IPS-18a (cell line): ENCODE measurements at regions not wholly inside any gene's neighbourhood (a gene's known extent, or its start where the extent isn't known, plus 50 kb on each side); places are given as distances from the start of the nearest gene placed in this dataset.

Experiments used
- H3K27ac ChIP-seq: one replicate; pipeline ENCODE4 v1.5.1; 2013; ENCODE audit warnings: low read length
- H3K27me3 ChIP-seq: one replicate; pipeline ENCODE4 v1.6.1; 2013; ENCODE audit warnings: mild to moderate bottlenecking, low read length; ENCODE audit not compliant: control insufficient read depth, insufficient read depth
- H3K36me3 ChIP-seq: one replicate; pipeline ENCODE4 v1.6.1; 2013; ENCODE audit warnings: low read depth, low read length; ENCODE audit not compliant: control insufficient read depth
- H3K4me1 ChIP-seq: one replicate; pipeline ENCODE4 v1.6.1; 2013; ENCODE audit warnings: low read depth, low read length; ENCODE audit not compliant: control insufficient read depth
- H3K4me3 ChIP-seq: one replicate; pipeline ENCODE4 v1.5.1; 2013; ENCODE audit warnings: low read length
- H3K9ac ChIP-seq: one replicate; pipeline ENCODE4 v1.6.1; 2013; ENCODE audit warnings: mild to moderate bottlenecking, low read length, moderate library complexity
- H3K9me3 ChIP-seq: one replicate; pipeline ENCODE4 v1.6.1; 2013; ENCODE audit warnings: low read depth, low read length; ENCODE audit not compliant: control insufficient read depth

DNA sequence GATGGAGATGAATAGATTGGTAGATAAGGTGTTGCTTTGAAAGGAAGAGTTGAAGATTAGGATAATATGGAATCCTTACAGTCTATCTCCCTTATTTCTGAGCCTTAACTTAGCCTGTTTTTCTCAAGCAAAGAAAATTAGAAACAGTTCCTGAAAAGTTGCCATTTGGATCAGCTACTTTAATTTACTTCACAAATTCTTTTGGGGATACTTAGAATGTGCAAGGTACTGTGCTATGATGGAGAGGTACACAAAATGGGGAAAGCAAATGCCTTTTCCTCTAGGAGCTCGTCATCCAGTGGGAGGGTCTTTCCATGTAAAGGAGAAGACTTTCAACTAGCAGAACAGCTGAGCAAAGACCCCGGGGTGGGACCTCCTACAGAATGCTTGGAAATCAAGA lies 51.1 kb upstream of the SMARCA2 start:
- Histone ChIP-seq H3K27me3 (no peaks in the 10 kb centered on the region), H3K4me1 (no peaks in the 10 kb centered on the region), H3K9ac (no peak overlapping the region), H3K9me3 (no peaks in the 10 kb centered on the region), H3K36me3 (no peaks in the 10 kb centered on the region), H3K27ac (no peak overlapping the region), H3K4me3 (no peak overlapping the region)
